Gastroesophageal sphincter (tissue), 3 donors: ENCODE measurements at regions not wholly inside any gene's neighbourhood (a gene's known extent, or its start where the extent isn't known, plus 50 kb on each side); places are given as distances from the start of the nearest gene placed in this dataset.

Source experiments
- POLR2A ChIP-seq, 2 donors: fragments of 450-650 bp; IDR thresholded peaks; one replicate each; pipeline ENCODE4 v1.6.1; 2017; ENCODE audit warnings: antibody characterized with exemption in 2 of 2, mild to moderate bottlenecking in 2 of 2, moderate library complexity in 1 of 2
- POLR2AphosphoS5 ChIP-seq: sonication (generic); formaldehyde crosslinking; IDR thresholded peaks from one replicate; pipeline ENCODE4 v1.6.1; 2017; ENCODE audit warnings: antibody characterized with exemption
- TF ChIP-seq, protein P1 (sequence below), 4 experiments: fragments of 200-600 bp in 2 of 4; fragments of 450-650 bp in 2 of 4; sonication (generic) in 1 of 4; IDR thresholded peaks; one replicate each; pipeline ENCODE4 v1.5.1; 2017 to 2019; ENCODE audit warnings: antibody characterized with exemption in 4 of 4, mild to moderate bottlenecking in 2 of 4, moderate library complexity in 2 of 4

GRCh38 chr7:125010540-125010939 is 80.9 kb upstream of the POT1 start:
- TF ChIP-seq, protein P1, sequence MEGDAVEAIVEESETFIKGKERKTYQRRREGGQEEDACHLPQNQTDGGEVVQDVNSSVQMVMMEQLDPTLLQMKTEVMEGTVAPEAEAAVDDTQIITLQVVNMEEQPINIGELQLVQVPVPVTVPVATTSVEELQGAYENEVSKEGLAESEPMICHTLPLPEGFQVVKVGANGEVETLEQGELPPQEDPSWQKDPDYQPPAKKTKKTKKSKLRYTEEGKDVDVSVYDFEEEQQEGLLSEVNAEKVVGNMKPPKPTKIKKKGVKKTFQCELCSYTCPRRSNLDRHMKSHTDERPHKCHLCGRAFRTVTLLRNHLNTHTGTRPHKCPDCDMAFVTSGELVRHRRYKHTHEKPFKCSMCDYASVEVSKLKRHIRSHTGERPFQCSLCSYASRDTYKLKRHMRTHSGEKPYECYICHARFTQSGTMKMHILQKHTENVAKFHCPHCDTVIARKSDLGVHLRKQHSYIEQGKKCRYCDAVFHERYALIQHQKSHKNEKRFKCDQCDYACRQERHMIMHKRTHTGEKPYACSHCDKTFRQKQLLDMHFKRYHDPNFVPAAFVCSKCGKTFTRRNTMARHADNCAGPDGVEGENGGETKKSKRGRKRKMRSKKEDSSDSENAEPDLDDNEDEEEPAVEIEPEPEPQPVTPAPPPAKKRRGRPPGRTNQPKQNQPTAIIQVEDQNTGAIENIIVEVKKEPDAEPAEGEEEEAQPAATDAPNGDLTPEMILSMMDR (IDR thresholded peaks at IDR 0.05), result no peak
- TF ChIP-seq POLR2A (IDR thresholded peaks at IDR 0.05), result no peak
- TF ChIP-seq POLR2AphosphoS5, result no peak
